ENCODE measurements at regions not wholly inside any gene's neighbourhood (a gene's known extent, or its start where the extent isn't known, plus 50 kb on each side); places are given as distances from the start of the nearest gene placed in this dataset.

DNA sequence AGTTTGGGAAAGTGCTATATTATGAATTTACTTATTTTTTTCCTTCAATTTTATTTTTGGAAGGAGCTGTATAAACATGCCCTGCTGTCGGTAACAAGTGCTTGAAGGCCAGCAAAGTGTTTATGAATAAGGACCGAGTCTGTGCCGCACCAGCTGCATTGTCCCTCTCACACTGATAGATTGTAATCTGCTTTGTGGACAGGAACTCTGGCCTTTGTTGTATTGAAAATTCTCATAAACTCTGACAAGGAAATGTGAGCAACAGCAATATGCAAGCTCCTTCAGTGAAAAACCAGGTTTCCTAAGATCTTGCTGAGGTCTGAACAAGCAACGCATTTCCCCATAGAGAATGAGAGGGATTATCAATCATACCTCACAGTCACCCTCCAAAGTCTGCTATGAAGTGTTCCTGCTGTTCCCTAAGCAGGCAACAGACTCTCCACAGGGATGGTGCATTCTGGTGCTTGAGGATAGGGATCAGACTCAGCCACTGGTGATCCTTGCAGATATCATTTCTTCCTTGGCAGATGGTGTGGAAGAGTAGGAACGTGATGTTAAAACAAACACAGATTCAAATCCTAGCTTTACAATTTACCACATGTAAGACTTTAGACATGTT lies 109.6 kb downstream of the KCNJ2 start:
- TF ChIP-seq, protein P1, sequence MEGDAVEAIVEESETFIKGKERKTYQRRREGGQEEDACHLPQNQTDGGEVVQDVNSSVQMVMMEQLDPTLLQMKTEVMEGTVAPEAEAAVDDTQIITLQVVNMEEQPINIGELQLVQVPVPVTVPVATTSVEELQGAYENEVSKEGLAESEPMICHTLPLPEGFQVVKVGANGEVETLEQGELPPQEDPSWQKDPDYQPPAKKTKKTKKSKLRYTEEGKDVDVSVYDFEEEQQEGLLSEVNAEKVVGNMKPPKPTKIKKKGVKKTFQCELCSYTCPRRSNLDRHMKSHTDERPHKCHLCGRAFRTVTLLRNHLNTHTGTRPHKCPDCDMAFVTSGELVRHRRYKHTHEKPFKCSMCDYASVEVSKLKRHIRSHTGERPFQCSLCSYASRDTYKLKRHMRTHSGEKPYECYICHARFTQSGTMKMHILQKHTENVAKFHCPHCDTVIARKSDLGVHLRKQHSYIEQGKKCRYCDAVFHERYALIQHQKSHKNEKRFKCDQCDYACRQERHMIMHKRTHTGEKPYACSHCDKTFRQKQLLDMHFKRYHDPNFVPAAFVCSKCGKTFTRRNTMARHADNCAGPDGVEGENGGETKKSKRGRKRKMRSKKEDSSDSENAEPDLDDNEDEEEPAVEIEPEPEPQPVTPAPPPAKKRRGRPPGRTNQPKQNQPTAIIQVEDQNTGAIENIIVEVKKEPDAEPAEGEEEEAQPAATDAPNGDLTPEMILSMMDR (conservative IDR thresholded peaks at IDR 0.05) = no peak
- no peak for TF ChIP-seq EZH2 (IDR thresholded peaks at IDR 0.05; ENCODE audit: low read depth)

Measured in PC-9 (cell line).